Kidney epithelial cell (primary cell): ENCODE measurements at regions not wholly inside any gene's neighbourhood (a gene's known extent, or its start where the extent isn't known, plus 50 kb on each side); places are given as distances from the start of the nearest gene placed in this dataset.

Experiments
- DNase-seq: peaks from one replicate; pipeline ENCODE4 v3.0.0-alpha.2; 2010; ENCODE audit warnings: low read depth
- H3K27me3 ChIP-seq: 2 replicates; pipeline ENCODE4 v1.6.0; 2011; ENCODE audit warnings: low read length; ENCODE audit not compliant: control insufficient read depth, insufficient read depth
- H3K36me3 ChIP-seq: 2 replicates; pipeline ENCODE4 v1.5.1; 2011; ENCODE audit warnings: low read length; ENCODE audit not compliant: control insufficient read depth, insufficient read depth
- H3K4me3 ChIP-seq: 2 replicates; pipeline ENCODE4 v1.5.1; 2011; ENCODE audit warnings: low read depth, mild to moderate bottlenecking, control low read depth, low read length
- TF ChIP-seq, protein P1 (sequence below): IDR thresholded peaks from 2 replicates; pipeline ENCODE4 v1.5.1; 2011; ENCODE audit warnings: mild to moderate bottlenecking, moderate library complexity, low read length, control low read depth, inconsistent platforms; ENCODE audit not compliant: insufficient read depth, poor library complexity, severe bottlenecking

DNA sequence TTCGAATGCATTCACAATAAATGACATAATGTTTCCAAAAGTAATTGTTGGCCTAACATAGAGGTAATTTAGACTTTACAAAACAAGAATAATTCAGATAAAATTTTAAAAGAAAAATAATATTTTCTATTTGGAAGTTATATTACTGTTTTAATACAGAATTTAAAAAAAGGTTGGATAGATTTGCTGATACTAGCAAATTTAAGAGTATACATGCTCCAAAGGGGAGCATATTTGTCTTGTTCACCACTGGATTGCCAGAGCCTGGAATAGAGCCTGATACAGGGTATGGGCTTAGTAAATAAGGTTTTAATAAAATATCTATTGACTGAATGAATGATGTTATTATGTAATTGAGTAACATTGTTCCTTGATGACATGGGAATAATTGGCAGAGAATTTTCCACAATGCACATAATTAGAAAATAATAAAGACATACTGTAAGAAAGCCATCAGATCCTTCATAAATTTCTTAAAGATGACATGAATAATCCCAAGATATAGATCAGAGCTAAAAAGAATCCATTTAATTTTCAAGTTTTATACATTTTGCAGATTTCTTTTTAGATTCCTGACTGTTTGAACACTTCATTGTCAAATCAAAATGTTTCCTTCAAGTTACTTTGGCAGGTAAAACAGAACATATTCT lies 305.3 kb downstream of the SLC6A15 start:
- no peak overlapping the region for H3K4me3 ChIP-seq
- DNase-seq, result no peak
- H3K36me3 ChIP-seq, result no peaks in the 10 kb centered on the region
- no peaks in the 10 kb centered on the region for H3K27me3 ChIP-seq
- TF ChIP-seq, protein P1, sequence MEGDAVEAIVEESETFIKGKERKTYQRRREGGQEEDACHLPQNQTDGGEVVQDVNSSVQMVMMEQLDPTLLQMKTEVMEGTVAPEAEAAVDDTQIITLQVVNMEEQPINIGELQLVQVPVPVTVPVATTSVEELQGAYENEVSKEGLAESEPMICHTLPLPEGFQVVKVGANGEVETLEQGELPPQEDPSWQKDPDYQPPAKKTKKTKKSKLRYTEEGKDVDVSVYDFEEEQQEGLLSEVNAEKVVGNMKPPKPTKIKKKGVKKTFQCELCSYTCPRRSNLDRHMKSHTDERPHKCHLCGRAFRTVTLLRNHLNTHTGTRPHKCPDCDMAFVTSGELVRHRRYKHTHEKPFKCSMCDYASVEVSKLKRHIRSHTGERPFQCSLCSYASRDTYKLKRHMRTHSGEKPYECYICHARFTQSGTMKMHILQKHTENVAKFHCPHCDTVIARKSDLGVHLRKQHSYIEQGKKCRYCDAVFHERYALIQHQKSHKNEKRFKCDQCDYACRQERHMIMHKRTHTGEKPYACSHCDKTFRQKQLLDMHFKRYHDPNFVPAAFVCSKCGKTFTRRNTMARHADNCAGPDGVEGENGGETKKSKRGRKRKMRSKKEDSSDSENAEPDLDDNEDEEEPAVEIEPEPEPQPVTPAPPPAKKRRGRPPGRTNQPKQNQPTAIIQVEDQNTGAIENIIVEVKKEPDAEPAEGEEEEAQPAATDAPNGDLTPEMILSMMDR, result no peak

DNA sequence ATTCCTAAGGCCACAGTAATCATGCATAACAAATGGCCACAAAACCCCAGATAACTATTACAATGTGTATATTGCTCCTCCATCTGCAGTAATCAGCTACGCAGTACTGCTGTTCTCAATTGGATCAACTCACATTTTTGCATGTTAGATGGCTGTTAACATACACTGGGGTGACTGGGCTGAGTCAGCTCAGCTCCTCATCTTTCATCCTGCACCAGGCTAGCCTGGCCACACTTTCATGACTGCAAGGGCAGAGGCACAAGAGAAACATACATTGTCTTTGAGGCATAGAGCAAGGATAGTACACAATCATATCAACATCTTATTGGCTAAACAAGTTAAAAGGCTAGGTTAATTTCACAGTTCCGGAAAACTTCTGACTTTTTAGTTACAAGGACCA lies 306.6 kb downstream of the SLC6A15 start:
- DNase-seq, result no peak
- TF ChIP-seq, protein P1, result no peak
- Histone ChIP-seq H3K27me3 (no peaks in the 10 kb centered on the region), H3K36me3 (no peaks in the 10 kb centered on the region), H3K4me3 (no peak overlapping the region)

DNA sequence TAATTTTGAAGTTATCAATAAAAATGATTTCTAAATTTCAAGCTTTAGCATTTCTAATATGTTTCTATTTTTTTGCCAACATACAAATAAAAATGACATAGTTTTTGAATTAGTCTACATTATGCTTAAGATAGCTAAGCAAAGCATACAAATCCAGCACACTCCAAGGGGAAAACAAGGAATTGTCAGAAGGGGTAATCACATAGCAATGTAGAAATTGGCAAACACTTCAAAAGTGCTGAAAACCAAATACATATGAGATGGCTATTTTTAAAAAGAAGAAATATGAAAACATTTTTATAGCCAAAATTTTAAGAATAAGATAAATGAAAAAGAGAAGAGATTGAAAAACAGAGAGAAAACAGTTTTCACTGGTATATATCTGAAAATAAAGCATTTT lies 308.0 kb downstream of the SLC6A15 start:
- DNase-seq, result no peak
- Histone ChIP-seq H3K36me3 (no peaks in the 10 kb centered on the region), H3K27me3 (no peaks in the 10 kb centered on the region), H3K4me3 (no peak overlapping the region)
- TF ChIP-seq, protein P1, result no peak

DNA sequence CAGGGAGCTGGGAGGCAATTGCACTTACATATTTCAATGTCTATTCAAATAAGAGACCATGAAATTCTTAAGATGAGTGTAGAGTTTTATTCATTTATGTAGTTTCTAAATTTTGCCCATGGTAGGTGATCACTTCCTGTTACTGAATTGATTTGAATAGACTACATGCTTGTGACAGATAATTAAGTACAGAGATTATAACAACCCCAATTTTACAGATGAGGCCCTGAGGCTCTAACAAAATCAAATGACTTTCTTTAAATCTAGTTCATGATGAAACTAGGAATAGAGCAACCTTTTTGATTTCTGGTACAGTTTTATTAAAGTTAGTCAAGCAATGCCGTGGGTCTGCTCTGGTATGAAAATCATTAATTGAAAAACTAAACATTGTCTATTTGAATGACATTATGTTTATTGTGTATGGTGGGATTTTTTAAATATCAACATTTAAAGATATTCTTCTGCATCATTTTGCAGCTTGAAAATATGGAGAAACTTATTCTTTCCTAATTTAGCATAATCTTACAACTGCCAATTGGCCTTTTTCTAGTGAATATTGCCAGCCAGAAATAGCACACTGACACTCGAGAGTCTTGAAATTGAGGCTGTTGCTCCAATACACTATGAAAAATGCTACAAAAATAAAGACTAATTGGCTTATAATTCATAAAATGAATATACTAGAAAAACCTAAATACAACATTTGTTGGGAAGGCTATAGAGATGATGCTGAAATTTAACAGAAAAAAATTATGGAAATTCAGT lies 308.9 kb downstream of the SLC6A15 start:
- no peak for DNase-seq
- H3K27me3 ChIP-seq, result no peaks in the 10 kb centered on the region
- TF ChIP-seq, protein P1, result no peak

DNA sequence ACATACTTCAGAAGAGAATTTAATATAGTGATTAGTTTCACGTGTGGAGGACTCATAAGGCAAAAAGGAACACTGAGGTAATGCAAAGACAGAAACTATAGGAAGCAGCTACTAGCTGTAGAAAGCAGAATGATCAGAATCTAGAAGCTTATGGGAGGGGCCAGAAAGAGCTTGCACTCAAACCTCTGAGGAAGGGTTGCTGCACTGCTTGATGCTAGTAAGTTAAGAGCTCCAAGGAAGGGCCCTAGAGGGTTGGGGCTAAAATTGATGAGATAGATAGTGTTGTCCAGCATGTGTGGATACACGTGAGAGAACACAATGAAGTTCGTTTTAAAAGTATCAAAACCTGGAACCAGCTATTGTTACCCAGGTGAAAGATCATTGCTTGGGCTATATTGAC lies 311.1 kb downstream of the SLC6A15 start:
- Histone ChIP-seq H3K4me3 (no peak overlapping the region), H3K27me3 (no peaks in the 10 kb centered on the region), H3K36me3 (no peaks in the 10 kb centered on the region)
- DNase-seq, result no peak
- TF ChIP-seq, protein P1, result no peak

More for the DNA sequence above, 308.9 kb downstream of the SLC6A15 start:
- H3K36me3 ChIP-seq, result no peaks in the 10 kb centered on the region
- H3K4me3 ChIP-seq, result no peak overlapping the region
